HCT116 (cell line): ENCODE measurements at regions not wholly inside any gene's neighbourhood (a gene's known extent, or its start where the extent isn't known, plus 50 kb on each side); places are given as distances from the start of the nearest gene placed in this dataset.

Source experiments
- ATAC-seq: fragments of 200-7000 bp; cut with Tn5 transposase; 2 replicates; pipeline ENCODE4 v1.9.1; 2020; ENCODE audit warnings: mild to moderate bottlenecking, moderate library complexity
- BruUV-seq: library from RNA; stranded (reverse); fragments of 400-500 nt; replicated peaks from 2 replicates; lab custom pipeline; 2021; lab: Mats Ljungman, UMichigan
- CTCF ChIA-PET: fragments of 300-600 bp; sonication (Branson Sonifier 250); formaldehyde crosslinking; loops from one replicate; lab custom pipeline; 2021; ENCODE audit warnings: antibody characterized with exemption; lab: Charles Lee
- POLR2A ChIA-PET: fragments of 300-600, 350-600 bp; sonication (Branson Sonifier 250); formaldehyde crosslinking; loops from one replicate; lab custom pipeline; 2021; ENCODE audit warnings: antibody characterized with exemption; lab: Charles Lee
- RAD21 ChIA-PET, 2 experiments: fragments of 300-600 bp; sonication (Branson Sonifier 250); formaldehyde crosslinking; loops; one replicate each; lab custom pipeline; 2023; ENCODE audit warnings: low total read pairs in 2 of 2; ENCODE audit not compliant: uncharacterized antibody in 2 of 2, unreplicated experiment in 2 of 2, low non-redundant PET in 1 of 2; lab: Charles Lee
- DNase-seq: peaks from one replicate; pipeline ENCODE4 v3.0.0-alpha.2; 2010; ENCODE audit warnings: low read depth, low spot score
- H2AFZ ChIP-seq: fragments of 200-600 bp; shearing (Covaris generic), sonication (generic); 2 replicates; pipeline ENCODE4 v1.6.1; 2017; ENCODE audit warnings: low read depth, mixed run types, mixed read lengths, antibody characterized with exemption, low read length; ENCODE audit not compliant: poor library complexity, severe bottlenecking
- H3K27ac ChIP-seq: 2 replicates; pipeline ENCODE4 v1.5.1; 2012; ENCODE audit warnings: low read depth, low read length
- H3K27me3 ChIP-seq: fragments of 200-600 bp; sonication (generic); 2 replicates; pipeline ENCODE4 v1.6.1; 2016; ENCODE audit warnings: mixed run types, low read length, mixed read lengths; ENCODE audit not compliant: insufficient read depth
- H3K36me3 ChIP-seq, 2 experiments: fragments of 200-500 bp in 1 of 2; fragments of 200-600 bp in 1 of 2; sonication (Bioruptor generic) in 1 of 2; sonication (generic) in 1 of 2; 2 replicates each; pipeline versions ENCODE4 v1.5.1 to v1.6.1; 2014 to 2016; ENCODE audit warnings: low read length in 2 of 2, inconsistent platforms in 1 of 2, mixed read lengths in 1 of 2, mixed run types in 1 of 2; ENCODE audit not compliant: insufficient read depth in 2 of 2, control insufficient read depth in 1 of 2
- H3K4me1 ChIP-seq, 2 experiments: fragments of 200-600 bp in 1 of 2; sonication (generic) in 1 of 2; 2 replicates each; pipeline versions ENCODE4 v1.5.1 to v1.6.1; 2012 to 2017; ENCODE audit warnings: low read length in 2 of 2, inconsistent platforms in 1 of 2, mild to moderate bottlenecking in 1 of 2, mixed read lengths in 1 of 2, mixed run types in 1 of 2, moderate library complexity in 1 of 2; ENCODE audit not compliant: insufficient read depth in 2 of 2, control insufficient read depth in 1 of 2
- H3K4me2 ChIP-seq: fragments of 200-600 bp; sonication (generic); 2 replicates; pipeline ENCODE4 v1.6.1; 2017; ENCODE audit warnings: mixed run types, low read length, mixed read lengths
- H3K4me3 ChIP-seq, 2 experiments: fragments of 200-600 bp in 1 of 2; sonication (generic) in 1 of 2; replicated peaks in 1 of 2; 2 replicates each; pipeline ENCODE4 v1.5.1; 2011 to 2016; ENCODE audit warnings: low read length in 2 of 2, control low read depth in 1 of 2, low read depth in 1 of 2, mild to moderate bottlenecking in 1 of 2, mixed read lengths in 1 of 2, mixed run types in 1 of 2
- H3K79me2 ChIP-seq: fragments of 200-600 bp; sonication (generic); 2 replicates; pipeline ENCODE4 v1.6.1; 2017; ENCODE audit warnings: mild to moderate bottlenecking, mixed run types, low read length, moderate library complexity, mixed read lengths; ENCODE audit not compliant: insufficient read depth
- H3K9ac ChIP-seq: fragments of 200-600 bp; sonication (generic); 2 replicates; pipeline ENCODE4 v1.6.1; 2016; ENCODE audit warnings: low read length, mixed read lengths
- H3K9me2 ChIP-seq: fragments of 200-600 bp; sonication (generic), shearing (Covaris generic); 2 replicates; pipeline ENCODE4 v1.6.1; 2017; ENCODE audit warnings: mixed run types, mild to moderate bottlenecking, moderate library complexity; ENCODE audit not compliant: insufficient read depth
- H3K9me3 ChIP-seq, 2 experiments: fragments of 200-500 bp in 1 of 2; fragments of 200-600 bp in 1 of 2; sonication (Bioruptor generic) in 1 of 2; sonication (generic) in 1 of 2; 2 replicates each; pipeline ENCODE4 v1.6.1; 2014 to 2017; ENCODE audit warnings: low read length in 2 of 2, mixed read lengths in 2 of 2, inconsistent platforms in 1 of 2, low read depth in 1 of 2, mild to moderate bottlenecking in 1 of 2, mixed run types in 1 of 2, moderate library complexity in 1 of 2; ENCODE audit not compliant: control insufficient read depth in 1 of 2, insufficient read depth in 1 of 2
- H4K20me1 ChIP-seq: fragments of 200-600 bp; sonication (generic), shearing (Covaris generic); 2 replicates; pipeline ENCODE4 v1.6.1; 2017; ENCODE audit warnings: mixed run types, mild to moderate bottlenecking, moderate library complexity; ENCODE audit not compliant: insufficient read depth
- ATF3 ChIP-seq: IDR thresholded peaks from 2 replicates; pipeline ENCODE4 v1.6.1; 2012
- CBX3 ChIP-seq: IDR thresholded peaks from 2 replicates; pipeline ENCODE4 v1.6.1; 2012; ENCODE audit warnings: low read depth
- CEBPB ChIP-seq: IDR thresholded peaks from 2 replicates; pipeline ENCODE4 v1.6.1; 2012; ENCODE audit warnings: low read depth
- EGR1 ChIP-seq: IDR thresholded peaks from 2 replicates; pipeline ENCODE4 v1.6.1; 2012; ENCODE audit warnings: low read depth
- EZH2 ChIP-seq: fragments of 200-600 bp; sonication (generic); IDR thresholded peaks from 2 replicates; pipeline ENCODE4 v1.6.1; 2017; ENCODE audit warnings: antibody characterized with exemption, mixed run types
- EZH2phosphoT487 ChIP-seq: fragments of 200-600 bp; IDR thresholded peaks from 2 replicates; pipeline ENCODE4 v1.6.1; 2018; ENCODE audit warnings: antibody characterized with exemption, borderline replicate concordance
- FOSL1 ChIP-seq: IDR thresholded peaks from 2 replicates; pipeline ENCODE4 v1.6.1; 2012; ENCODE audit warnings: low read depth
- JUND ChIP-seq: IDR thresholded peaks from 2 replicates; pipeline ENCODE4 v1.6.1; 2012
- MAX ChIP-seq: IDR thresholded peaks from 2 replicates; pipeline ENCODE4 v1.6.1; 2012
- POLR2A ChIP-seq: IDR thresholded peaks from 2 replicates; pipeline ENCODE4 v1.7.0; 2011; ENCODE audit warnings: borderline replicate concordance; ENCODE audit not compliant: insufficient read depth, insufficient read length; ENCODE audit errors: extremely low read depth
- POLR2AphosphoS5 ChIP-seq: IDR thresholded peaks from 2 replicates; pipeline ENCODE4 v1.6.1; 2011; ENCODE audit warnings: mild to moderate bottlenecking, low read depth, low read length, moderate library complexity
- YY1 ChIP-seq: IDR thresholded peaks from 2 replicates; pipeline ENCODE4 v1.6.1; 2011; ENCODE audit warnings: low read length, low read depth, moderate library complexity, mild to moderate bottlenecking; ENCODE audit not compliant: insufficient replicate concordance; ENCODE audit errors: extremely low read depth
- ZBTB33 ChIP-seq: IDR thresholded peaks from 2 replicates; pipeline ENCODE4 v1.6.1; 2011; ENCODE audit warnings: mild to moderate bottlenecking, low read length, moderate library complexity; ENCODE audit not compliant: insufficient replicate concordance; ENCODE audit errors: extremely low read depth
- ZFX ChIP-seq: fragments of 450-650 bp; IDR thresholded peaks from 2 replicates; pipeline ENCODE4 v1.6.1; 2017
- intact Hi-C: fragments of 100-400 bp; cut with micrococcal nuclease; formaldehyde crosslinking; loops from 2 replicates; pipeline ENCODE4 v1.10.0; 2022

- H3K27me3 ChIP-seq = peaks cover 13% of the 10 kb centered on the region; the same call in 1 of the 2 replicates
- H3K27ac ChIP-seq = no peak overlapping the region
- CTCF ChIA-PET = interaction anchor here (1.7 kb wide), 1 partner anchor 286 kb away, joined by 3 read pairs; no protein-coding TSS in a partner anchor
- TF ChIP-seq MAX (no peak), JUND (no peak), FOSL1 (no peak)
- POLR2A ChIA-PET = no interaction called here
- H3K9ac ChIP-seq = no peak overlapping the region
- no peaks in the 10 kb centered on the region for H3K36me3 ChIP-seq
- no peak for ATAC-seq
- H3K4me1 ChIP-seq = no peaks in the 10 kb centered on the region
- H3K9me3 ChIP-seq = no peaks in the 10 kb centered on the region
- no TSS peak for BruUV-seq
- H2AFZ ChIP-seq = no peak overlapping the region
- no peaks in the 10 kb centered on the region for H4K20me1 ChIP-seq
- no peaks in the 10 kb centered on the region for H3K79me2 ChIP-seq
- no peak overlapping the region for H3K4me3 ChIP-seq
- no peak overlapping the region for H3K4me2 ChIP-seq
- RAD21 ChIA-PET = no interaction called here
- no peaks in the 10 kb centered on the region for H3K9me2 ChIP-seq
- intact Hi-C loops = no loop called here
- DNase-seq = no peak
Observed at GRCh38 chr10:47054974-47055373, 143.7 kb downstream of the PTPN20 start.

GRCh38 chr10:47055386-47056246 is 144.4 kb downstream of the PTPN20 start:
- RAD21 ChIA-PET = no interaction called here
- POLR2A ChIA-PET = no interaction called here
- CTCF ChIA-PET = interaction anchor here (1.7 kb wide), 1 partner anchor 285 kb away, joined by 3 read pairs; no protein-coding TSS in a partner anchor

More at GRCh38 chr10:47055386-47056246, 144.4 kb downstream of the PTPN20 start:
- no peak overlapping the region for H3K9ac ChIP-seq
- H3K27me3 ChIP-seq = peaks cover 14% of the 10 kb centered on the region; the same call in 1 of the 2 replicates
- no peak overlapping the region for H3K27ac ChIP-seq
- no peak overlapping the region for H3K4me3 ChIP-seq
- no peak for ATAC-seq
- H3K9me3 ChIP-seq = no peaks in the 10 kb centered on the region
- no peaks in the 10 kb centered on the region for H3K36me3 ChIP-seq
- no TSS peak for BruUV-seq
- H3K9me2 ChIP-seq = no peaks in the 10 kb centered on the region
- intact Hi-C loops = no loop called here
- no peaks in the 10 kb centered on the region for H3K4me1 ChIP-seq
- H2AFZ ChIP-seq = no peak overlapping the region
- no peak for TF ChIP-seq FOSL1
- no peak for TF ChIP-seq EZH2
- TF ChIP-seq CEBPB = no peak
- no peak for TF ChIP-seq EGR1
- TF ChIP-seq YY1 = no peak
- no peak for TF ChIP-seq EZH2phosphoT487
- no peak for TF ChIP-seq CBX3
- no peak for TF ChIP-seq ZBTB33
- no peak for TF ChIP-seq ATF3
- no peak for TF ChIP-seq POLR2A
- no peak for TF ChIP-seq JUND
- TF ChIP-seq POLR2AphosphoS5 = no peak
- TF ChIP-seq ZFX = no peak
- TF ChIP-seq, all 23 proteins: peak for 0
- Histone ChIP-seq H3K79me2 (no peaks in the 10 kb centered on the region), H4K20me1 (no peaks in the 10 kb centered on the region), H3K4me2 (no peak overlapping the region)
- DNase-seq = no peak
